ENCODE measurements at regions not wholly inside any gene's neighbourhood (a gene's known extent, or its start where the extent isn't known, plus 50 kb on each side); places are given as distances from the start of the nearest gene placed in this dataset.
"Not testable (repeated sequence)": the region's sequence is repeated elsewhere in the genome, so short reads cannot be mapped to it uniquely, and the experiment has no call there.

DNA sequence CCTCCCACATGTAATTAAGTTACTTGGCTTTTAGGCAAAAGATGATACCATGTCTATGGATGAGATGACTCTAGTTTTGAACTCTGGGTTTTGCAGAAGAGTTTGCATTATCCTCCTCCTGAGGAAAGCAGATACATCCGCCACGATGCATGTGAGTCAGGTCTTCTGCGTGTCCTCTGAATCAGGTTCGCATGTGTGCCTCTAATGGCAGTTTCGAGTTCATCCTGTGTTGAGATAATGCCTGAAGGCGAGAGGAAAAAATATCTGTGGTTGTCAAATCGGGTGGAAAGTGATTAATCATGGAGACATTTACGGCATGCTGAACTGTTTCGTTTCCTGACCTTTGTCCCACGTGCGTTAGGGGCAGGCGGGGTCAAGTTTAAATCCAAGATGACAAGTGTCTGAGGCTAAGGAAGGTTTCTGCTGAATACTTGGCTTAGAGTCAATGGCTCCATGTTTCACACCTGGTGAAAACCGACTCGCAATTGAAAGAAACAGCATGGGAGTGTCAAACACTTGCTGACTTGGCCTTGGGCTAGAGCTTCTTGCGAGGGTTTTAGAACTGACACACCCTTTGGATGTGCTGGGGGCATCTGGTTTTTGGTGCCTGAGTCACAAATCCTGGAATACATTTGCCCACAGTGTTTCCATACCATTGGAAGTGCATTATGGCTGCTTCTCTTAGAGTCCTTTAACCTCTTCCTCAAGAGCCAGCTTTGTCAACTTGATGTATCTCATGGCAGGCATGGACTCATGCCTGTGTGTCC lies 216.1 kb upstream of the PLGLB1 start:
- TF ChIP-seq POLR2A (IDR thresholded peaks at IDR 0.05; ENCODE audit: low read length); GATA1 (IDR thresholded peaks at IDR 0.05; ENCODE audit: low read depth, low read length): not testable (repeated sequence)
